IMR-90 (cell line): ENCODE measurements at regions not wholly inside any gene's neighbourhood (a gene's known extent, or its start where the extent isn't known, plus 50 kb on each side); places are given as distances from the start of the nearest gene placed in this dataset.

Source experiments
- ATAC-seq: fragments of 200-7000 bp; cut with Tn5 transposase; 2 replicates; pipeline ENCODE4 v1.9.1; 2020; ENCODE audit warnings: low read depth, mild to moderate bottlenecking, moderate library complexity
- BruUV-seq: library from RNA; stranded (reverse); fragments of 400-500 nt; replicated peaks from 2 replicates; lab custom pipeline; 2021; lab: Mats Ljungman, UMichigan
- CTCF ChIA-PET: fragments of 300-600 bp; formaldehyde crosslinking; extraction: SDS; loops from one replicate; lab custom pipeline; 2021; ENCODE audit warnings: antibody characterized with exemption; lab: Yijun Ruan, JAX
- POLR2A ChIA-PET: fragments of 300-600 bp; sonication (Branson Sonifier 250); formaldehyde crosslinking; loops from one replicate; lab custom pipeline; 2022; ENCODE audit warnings: antibody characterized with exemption; ENCODE audit not compliant: unreplicated experiment; lab: Charles Lee
- DNase-seq: peaks from one replicate; pipeline ENCODE4 v3.0.0; 2013
- H2AFZ ChIP-seq: replicated peaks from 2 replicates; pipeline ENCODE3; 2013; ENCODE audit warnings: low read length, mild to moderate bottlenecking; ENCODE audit not compliant: poor library complexity
- H2AK5ac ChIP-seq: 2 replicates; pipeline ENCODE4 v1.6.1; 2013; ENCODE audit warnings: low read depth, low read length, inconsistent platforms
- H2AK9ac ChIP-seq: replicated peaks from 2 replicates; pipeline ENCODE3; 2013; ENCODE audit warnings: mild to moderate bottlenecking, low read depth, low read length, moderate library complexity; ENCODE audit not compliant: poor library complexity
- H2BK120ac ChIP-seq: 2 replicates; pipeline ENCODE4 v1.6.1; 2013; ENCODE audit warnings: low read depth, low read length, inconsistent platforms
- H2BK15ac ChIP-seq: 3 replicates; pipeline ENCODE4 v1.6.1; 2013; ENCODE audit warnings: low read depth, low read length, inconsistent platforms
- H2BK20ac ChIP-seq: 2 replicates; pipeline ENCODE4 v1.6.1; 2013; ENCODE audit warnings: low read depth, mild to moderate bottlenecking, inconsistent platforms, low read length, moderate library complexity
- H2BK5ac ChIP-seq: 2 replicates; pipeline ENCODE4 v1.6.1; 2013; ENCODE audit warnings: mild to moderate bottlenecking, low read depth, low read length, inconsistent platforms; ENCODE audit not compliant: poor library complexity, severe bottlenecking
- H3K14ac ChIP-seq: replicated peaks from 2 replicates; pipeline ENCODE4 v1.6.1; 2013; ENCODE audit warnings: low read depth, low read length, inconsistent platforms
- H3K18ac ChIP-seq: 2 replicates; pipeline ENCODE4 v1.6.1; 2013; ENCODE audit warnings: low read depth, low read length, control low read depth
- H3K23ac ChIP-seq: 2 replicates; pipeline ENCODE4 v1.6.1; 2013; ENCODE audit warnings: low read depth, low read length, inconsistent platforms
- H3K27ac ChIP-seq: 2 replicates; pipeline ENCODE4 v1.5.1; 2013; ENCODE audit warnings: mild to moderate bottlenecking, control low read depth, low read length; ENCODE audit not compliant: insufficient read depth
- H3K27me3 ChIP-seq: 2 replicates; pipeline ENCODE4 v1.6.1; 2013; ENCODE audit warnings: low read length; ENCODE audit not compliant: control insufficient read depth, insufficient read depth
- H3K36me3 ChIP-seq: 2 replicates; pipeline ENCODE4 v1.6.1; 2013; ENCODE audit warnings: low read length, mixed read lengths; ENCODE audit not compliant: control insufficient read depth, insufficient read depth
- H3K4ac ChIP-seq: 2 replicates; pipeline ENCODE4 v1.6.1; 2013; ENCODE audit warnings: low read depth, low read length, inconsistent platforms
- H3K4me1 ChIP-seq: 2 replicates; pipeline ENCODE4 v1.6.1; 2013; ENCODE audit warnings: low read length, mixed read lengths; ENCODE audit not compliant: control insufficient read depth, insufficient read depth
- H3K4me2 ChIP-seq: 2 replicates; pipeline ENCODE4 v1.6.1; 2013; ENCODE audit warnings: low read depth, mild to moderate bottlenecking, control low read depth, low read length, moderate library complexity
- H3K4me3 ChIP-seq: 2 replicates; pipeline ENCODE4 v1.5.1; 2013; ENCODE audit warnings: low read depth, mild to moderate bottlenecking, control low read depth, low read length, moderate library complexity; ENCODE audit not compliant: insufficient read depth
- H3K56ac ChIP-seq: 2 replicates; pipeline ENCODE4 v1.6.1; 2013; ENCODE audit warnings: low read length, inconsistent platforms; ENCODE audit not compliant: insufficient read depth; ENCODE audit errors: extremely low read depth
- H3K79me1 ChIP-seq, 2 experiments: 2 replicates each; pipeline ENCODE4 v1.6.1; 2013; ENCODE audit warnings: low read length in 2 of 2, inconsistent platforms in 1 of 2, low read depth in 1 of 2
- H3K9ac ChIP-seq: 2 replicates; pipeline ENCODE4 v1.6.1; 2013; ENCODE audit warnings: low read depth, low read length, control low read depth
- H3K9me1 ChIP-seq: 2 replicates; pipeline ENCODE4 v1.6.1; 2013; ENCODE audit warnings: low read length, inconsistent platforms; ENCODE audit not compliant: insufficient read depth
- H3K9me3 ChIP-seq: 2 replicates; pipeline ENCODE4 v1.6.1; 2013; ENCODE audit warnings: low read length; ENCODE audit not compliant: control insufficient read depth, insufficient read depth
- H4K20me1 ChIP-seq: 2 replicates; pipeline ENCODE4 v1.6.1; 2013; ENCODE audit warnings: low read length, inconsistent platforms; ENCODE audit not compliant: insufficient read depth
- H4K5ac ChIP-seq: 2 replicates; pipeline ENCODE4 v1.6.1; 2013; ENCODE audit warnings: mild to moderate bottlenecking, low read depth, low read length, control low read depth
- H4K8ac ChIP-seq, 2 experiments: 2 replicates each; pipeline ENCODE4 v1.6.1; 2013; ENCODE audit warnings: low read depth in 2 of 2, low read length in 2 of 2, control low read depth in 1 of 2, inconsistent platforms in 1 of 2
- H4K91ac ChIP-seq: 2 replicates; pipeline ENCODE4 v1.6.1; 2013; ENCODE audit warnings: low read depth, low read length, inconsistent platforms; ENCODE audit not compliant: insufficient read depth
- ELK1 ChIP-seq: fragments of 150-350 bp; IDR thresholded peaks from 2 replicates; pipeline ENCODE4 v1.6.1; 2016; ENCODE audit warnings: low read depth, mild to moderate bottlenecking, low read length, moderate library complexity, borderline replicate concordance
- MAFK ChIP-seq: IDR thresholded peaks from 2 replicates; pipeline ENCODE4 v1.6.1; 2012; ENCODE audit warnings: low read depth, low read length, improper control_type of control experiment
- MXI1 ChIP-seq: IDR thresholded peaks from 2 replicates; pipeline ENCODE4 v1.6.1; 2012; ENCODE audit warnings: low read depth, mild to moderate bottlenecking, low read length, moderate library complexity, borderline replicate concordance
- NFE2L2 ChIP-seq: fragments of 150-350 bp; IDR thresholded peaks from 2 replicates; pipeline ENCODE4 v1.6.1; 2016; ENCODE audit warnings: low read depth, mild to moderate bottlenecking, low read length
- POLR2A ChIP-seq: IDR thresholded peaks from 2 replicates; pipeline ENCODE4 v1.6.1; 2012; ENCODE audit warnings: mild to moderate bottlenecking, low read depth, low read length
- RAD21 ChIP-seq: IDR thresholded peaks from 2 replicates; pipeline ENCODE4 v1.6.1; 2012; ENCODE audit warnings: low read length, improper control_type of control experiment
- RFX5 ChIP-seq: IDR thresholded peaks from 2 replicates; pipeline ENCODE4 v1.8.0; 2012; ENCODE audit warnings: low read depth, mild to moderate bottlenecking, low read length, moderate library complexity
- SMC3 ChIP-seq: fragments of 150-350 bp; IDR thresholded peaks from 2 replicates; pipeline ENCODE4 v1.6.1; 2016; ENCODE audit warnings: low read depth, mild to moderate bottlenecking, antibody characterized with exemption, low read length, moderate library complexity
- USF2 ChIP-seq: fragments of 150-350 bp; IDR thresholded peaks from 2 replicates; pipeline ENCODE4 v1.6.1; 2017; ENCODE audit warnings: mild to moderate bottlenecking, antibody characterized with exemption, low read length, low read depth
- WGBS, 2 experiments: methylation state at CpG; one replicate each; pipeline versions ENCODE4 v1.1.5 to v1.1.7; 2013; ENCODE audit warnings: missing lambda C conversion rate in 2 of 2; ENCODE audit not compliant: insufficient read length in 1 of 2; ENCODE audit errors: extremely low coverage in 2 of 2; 5-methylcytosine and 5-hydroxymethylcytosine counted together
- dilution Hi-C: fragments of 300-500 bp; cut with HindIII; formaldehyde crosslinking; loops from one replicate; pipeline ENCODE4 v1.14.3; 2018; ENCODE audit warnings: low sequenced_read_pairs; ENCODE audit not compliant: unreplicated experiment
- in situ Hi-C: fragments of 300-500 bp; cut with MboI; formaldehyde crosslinking; loops from 3 replicates; pipeline ENCODE4 v1.14.3; 2019; ENCODE audit warnings: low sequenced_read_pairs, inconsistent platforms, mixed read lengths
- intact Hi-C: fragments of 100-400 bp; cut with micrococcal nuclease; formaldehyde crosslinking; loops from 2 replicates; pipeline ENCODE4 v1.10.0; 2022

- Histone ChIP-seq H3K14ac (no peak overlapping the region), H3K4ac (no peak overlapping the region), H3K4me1 (no peaks in the 10 kb centered on the region), H2BK15ac (no peak overlapping the region), H3K4me3 (no peak overlapping the region), H2AK5ac (no peak overlapping the region), H3K79me1 (no peaks in the 10 kb centered on the region), H3K9me3 (no peaks in the 10 kb centered on the region), H2AFZ (no peak overlapping the region), H4K8ac (no peak overlapping the region), H3K9me1 (no peaks in the 10 kb centered on the region), H4K20me1 (no peaks in the 10 kb centered on the region), H3K27me3 (peaks cover 13% of the 10 kb centered on the region), H3K4me2 (no peak overlapping the region), H3K56ac (no peak overlapping the region), H2AK9ac (no peak overlapping the region), H3K23ac (no peak overlapping the region), H2BK20ac (no peak overlapping the region), H4K5ac (no peak overlapping the region), H2BK5ac (no peak overlapping the region), H4K91ac (no peak overlapping the region), H3K27ac (no peak overlapping the region), H2BK120ac (no peak overlapping the region), H3K18ac (no peak overlapping the region), H3K9ac (no peak overlapping the region), H3K36me3 (no peaks in the 10 kb centered on the region)
- in situ Hi-C loops, result no loop called here
- BruUV-seq, result no TSS peak
- dilution Hi-C loops, result no loop called here
- ChIA-PET CTCF (no interaction called here), POLR2A (no interaction called here)
- no CpG with 5 or more reads among the region's 2 CpGs for WGBS, 2 experiments
- no peak for DNase-seq
- TF ChIP-seq USF2 (no peak), SMC3 (no peak), MAFK (no peak), NFE2L2 (no peak), MXI1 (no peak), RFX5 (no peak), ELK1 (no peak), RAD21 (no peak), POLR2A (no peak)
- intact Hi-C loops, result no loop called here
- no peak for ATAC-seq
These were observed 112.8 kb upstream of the SHB start for GRCh38 chr9:38181866-38182265.
